Common myeloid progenitor, CD34-positive (primary cell): ENCODE measurements at regions not wholly inside any gene's neighbourhood (a gene's known extent, or its start where the extent isn't known, plus 50 kb on each side); places are given as distances from the start of the nearest gene placed in this dataset.

Experiments used
- CTCF ChIA-PET: fragments of 350-600 bp; sonication (Branson Sonifier 250); formaldehyde crosslinking; loops from one replicate; lab custom pipeline; 2021; ENCODE audit warnings: antibody characterized with exemption; lab: Charles Lee
- POLR2A ChIA-PET: fragments of 350-600 bp; sonication (Branson Sonifier 250); formaldehyde crosslinking; loops from one replicate; lab custom pipeline; 2021; ENCODE audit warnings: antibody characterized with exemption; lab: Charles Lee
- DNase-seq, 3 donors: peaks; one replicate each; pipeline versions ENCODE4 v3.0.0 to v3.0.0-alpha.2; 2013
- H3K27ac ChIP-seq, 2 experiments: 1 replicate in 1 of 2; 2 replicates in 1 of 2; pipeline ENCODE4 v1.7.0; 2013; ENCODE audit warnings: inconsistent platforms in 2 of 2, low read length in 2 of 2, mild to moderate bottlenecking in 2 of 2, low read depth in 1 of 2, moderate library complexity in 1 of 2; ENCODE audit not compliant: severe bottlenecking in 2 of 2, insufficient read depth in 1 of 2, poor library complexity in 1 of 2
- H3K27me3 ChIP-seq, 5 experiments: replicated peaks in 2 of 5; 1 replicate in 3 of 5; 2 replicates in 2 of 5; pipeline versions ENCODE4 v1.6.1 to v1.7.0; 2013; ENCODE audit warnings: low read length in 4 of 5, mild to moderate bottlenecking in 2 of 5, moderate library complexity in 2 of 5, inconsistent platforms in 1 of 5; ENCODE audit not compliant: insufficient read depth in 5 of 5, control insufficient read depth in 4 of 5
- H3K36me3 ChIP-seq, 4 experiments: 1 replicate in 2 of 4; 2 replicates in 2 of 4; pipeline versions ENCODE4 v1.6.1 to v1.7.0; 2013; ENCODE audit warnings: low read length in 3 of 4, control low read depth in 1 of 4, mild to moderate bottlenecking in 1 of 4; ENCODE audit not compliant: control insufficient read depth in 4 of 4, insufficient read depth in 4 of 4
- H3K4me1 ChIP-seq, 4 experiments: 1 replicate in 3 of 4; 2 replicates in 1 of 4; pipeline versions ENCODE4 v1.6.1 to v1.7.1; 2013; ENCODE audit warnings: low read length in 3 of 4, mild to moderate bottlenecking in 3 of 4, control low read depth in 1 of 4, inconsistent platforms in 1 of 4, moderate library complexity in 1 of 4; ENCODE audit not compliant: control insufficient read depth in 4 of 4, insufficient read depth in 4 of 4; ENCODE audit errors: control extremely low read depth in 1 of 4
- H3K4me3 ChIP-seq, 7 experiments: 1 replicate in 4 of 7; 2 replicates in 3 of 7; pipeline versions ENCODE4 v1.5.1 to v1.7.0; 2013; ENCODE audit warnings: mild to moderate bottlenecking in 7 of 7, low read length in 6 of 7, moderate library complexity in 6 of 7, inconsistent platforms in 2 of 7, low read depth in 2 of 7, control low read depth in 1 of 7; ENCODE audit not compliant: insufficient read depth in 4 of 7, control insufficient read depth in 1 of 7; ENCODE audit errors: extremely low read depth in 1 of 7
- H3K9me3 ChIP-seq, 5 experiments: 1 replicate in 4 of 5; 2 replicates in 1 of 5; pipeline versions ENCODE4 v1.6.1 to v1.7.1; 2013; ENCODE audit warnings: low read length in 4 of 5, mild to moderate bottlenecking in 2 of 5, inconsistent platforms in 1 of 5, low read depth in 1 of 5, moderate library complexity in 1 of 5; ENCODE audit not compliant: control insufficient read depth in 4 of 5, insufficient read depth in 2 of 5; ENCODE audit errors: control extremely low read depth in 1 of 5
- WGBS: methylation state at CpG from one replicate; pipeline ENCODE4 v1.1.5; 2013; ENCODE audit not compliant: insufficient coverage; 5-methylcytosine and 5-hydroxymethylcytosine counted together

GRCh38 chr12:5191803-5192538 is 148.3 kb downstream of the KCNA5 start:
- Histone ChIP-seq H3K27me3 (peaks cover 0 to 18% (median 2%) of the 10 kb centered on the region in 5 experiments), H3K9me3 (no peaks in the 10 kb centered on the region), H3K4me1 (peaks cover 0 to 3% (median under 1%) of the 10 kb centered on the region in 4 experiments), H3K4me3 (no peak overlapping the region), H3K27ac (no peak overlapping the region), H3K36me3 (no peaks in the 10 kb centered on the region)
- CTCF ChIA-PET = interaction anchor here (1.2 kb wide), 1 partner anchor 8 kb away, joined by 4 read pairs; no protein-coding TSS in a partner anchor
- no peak for DNase-seq
- POLR2A ChIA-PET = no interaction called here
- WGBS = 89% methylated on average over 5 of the region's 6 CpGs

- DNase-seq = no peak
- CTCF ChIA-PET = no interaction called here
- Histone ChIP-seq H3K4me3 (no peak overlapping the region), H3K9me3 (no peaks in the 10 kb centered on the region), H3K4me1 (peaks cover 0 to 5% (median 2%) of the 10 kb centered on the region in 4 experiments), H3K27ac (no peak overlapping the region), H3K36me3 (no peaks in the 10 kb centered on the region), H3K27me3 (peaks cover 0 to 20% (median 4%) of the 10 kb centered on the region in 5 experiments)
- POLR2A ChIA-PET = no interaction called here
- WGBS = 100% methylated on average over 1 of the region's 2 CpGs
These were observed 149.0 kb downstream of the KCNA5 start for GRCh38 chr12:5192726-5193125.

- Histone ChIP-seq H3K4me1 (peaks cover 0 to 5% (median 2%) of the 10 kb centered on the region in 4 experiments), H3K9me3 (no peaks in the 10 kb centered on the region), H3K27ac (no peak overlapping the region), H3K4me3 (no peak overlapping the region), H3K36me3 (no peaks in the 10 kb centered on the region), H3K27me3 (peaks cover 0 to 26% (median 19%) of the 10 kb centered on the region in 5 experiments)
- ChIA-PET POLR2A (no interaction called here), CTCF (interaction anchor here (1.1 to 1.4 kb wide), 3 partner anchors 23 to 253 kb away, joined by 3 to 4 read pairs (median 4); no protein-coding TSS in a partner anchor)
- no CpG with 5 or more reads among the region's 2 CpGs for WGBS
- DNase-seq = no peak
These were observed 150.6 kb downstream of the KCNA5 start for GRCh38 chr12:5194306-5194705.

- Histone ChIP-seq H3K27ac (no peak overlapping the region), H3K36me3 (no peaks in the 10 kb centered on the region), H3K4me1 (peaks cover 0 to 5% (median 2%) of the 10 kb centered on the region in 4 experiments), H3K27me3 (peaks cover 0 to 27% (median 23%) of the 10 kb centered on the region in 5 experiments), H3K9me3 (no peaks in the 10 kb centered on the region), H3K4me3 (no peak overlapping the region)
- no peak for DNase-seq
- POLR2A ChIA-PET = no interaction called here
- CTCF ChIA-PET = interaction anchor here (2.2 kb wide), 1 partner anchor 246 kb away, joined by 4 read pairs; no protein-coding TSS in a partner anchor
- no CpG with 5 or more reads among the region's 1 CpG for WGBS
These were observed 151.6 kb downstream of the KCNA5 start for GRCh38 chr12:5195244-5195643.

- 69% methylated on average over 3 of the region's 3 CpGs for WGBS
- Histone ChIP-seq H3K36me3 (no peaks in the 10 kb centered on the region), H3K9me3 (no peaks in the 10 kb centered on the region), H3K4me1 (peaks cover 0 to 9% (median 4%) of the 10 kb centered on the region in 4 experiments), H3K27me3 (peaks cover 0 to 27% (median 23%) of the 10 kb centered on the region in 5 experiments), H3K27ac (no peak overlapping the region), H3K4me3 (no peak overlapping the region)
- POLR2A ChIA-PET = no interaction called here
- CTCF ChIA-PET = interaction anchor here (2.2 kb wide), 1 partner anchor 245 kb away, joined by 4 read pairs; no protein-coding TSS in a partner anchor
- peak in 1 of 3 donors; percentile 16 for DNase-seq
These were observed 152.0 kb downstream of the KCNA5 start for GRCh38 chr12:5195691-5196090.

GRCh38 chr12:5197131-5197530 is 153.5 kb downstream of the KCNA5 start:
- 0% methylated on average over 1 of the region's 1 CpG for WGBS
- DNase-seq = peak in 2 of 3 donors; percentile 50 to 54
- Histone ChIP-seq H3K4me1 (peaks cover 0 to 23% (median 13%) of the 10 kb centered on the region in 4 experiments), H3K9me3 (no peaks in the 10 kb centered on the region), H3K4me3 (no peak overlapping the region), H3K27me3 (peaks cover 0 to 27% (median 23%) of the 10 kb centered on the region in 5 experiments), H3K27ac (no peak overlapping the region), H3K36me3 (no peaks in the 10 kb centered on the region)
- ChIA-PET CTCF (interaction anchor here (0.7 to 2.2 kb wide), 2 partner anchors 25 to 244 kb away, joined by 3 to 4 read pairs; no protein-coding TSS in a partner anchor), POLR2A (no interaction called here)

GRCh38 chr12:5197656-5198055 is 154.0 kb downstream of the KCNA5 start:
- H3K27me3 ChIP-seq = peaks cover 0 to 26% (median 22%) of the 10 kb centered on the region in 5 experiments
- no peak overlapping the region for H3K4me3 ChIP-seq
- no peak overlapping the region for H3K27ac ChIP-seq
- ChIA-PET POLR2A (no interaction called here), CTCF (interaction anchor here (1.4 kb wide), 1 partner anchor 243 kb away, joined by 7 read pairs; no protein-coding TSS in a partner anchor)
- WGBS = 87% methylated on average over 1 of the region's 2 CpGs
- no peaks in the 10 kb centered on the region for H3K9me3 ChIP-seq
- no peak for DNase-seq
- H3K4me1 ChIP-seq = peaks cover 0 to 23% (median 14%) of the 10 kb centered on the region in 4 experiments
- H3K36me3 ChIP-seq = no peaks in the 10 kb centered on the region
